Neural progenitor cell (in vitro differentiated cells): ENCODE measurements at regions not wholly inside any gene's neighbourhood (a gene's known extent, or its start where the extent isn't known, plus 50 kb on each side); places are given as distances from the start of the nearest gene placed in this dataset.

Experiments
- EZH2 ChIP-seq: fragments of 200-600 bp; sonication (generic); IDR thresholded peaks from 2 replicates; pipeline ENCODE4 v1.6.1; 2017; ENCODE audit warnings: antibody characterized with exemption, mild to moderate bottlenecking, moderate library complexity
- EZH2phosphoT487 ChIP-seq: fragments of 200-600 bp; sonication (generic); IDR thresholded peaks from 2 replicates; pipeline ENCODE4 v1.6.1; 2017; ENCODE audit warnings: antibody characterized with exemption
- TF ChIP-seq, protein P1 (sequence below): fragments of 200-600 bp; sonication (generic); IDR thresholded peaks from 2 replicates; pipeline ENCODE4 v1.5.1; 2017; ENCODE audit warnings: antibody characterized with exemption, mild to moderate bottlenecking

DNA sequence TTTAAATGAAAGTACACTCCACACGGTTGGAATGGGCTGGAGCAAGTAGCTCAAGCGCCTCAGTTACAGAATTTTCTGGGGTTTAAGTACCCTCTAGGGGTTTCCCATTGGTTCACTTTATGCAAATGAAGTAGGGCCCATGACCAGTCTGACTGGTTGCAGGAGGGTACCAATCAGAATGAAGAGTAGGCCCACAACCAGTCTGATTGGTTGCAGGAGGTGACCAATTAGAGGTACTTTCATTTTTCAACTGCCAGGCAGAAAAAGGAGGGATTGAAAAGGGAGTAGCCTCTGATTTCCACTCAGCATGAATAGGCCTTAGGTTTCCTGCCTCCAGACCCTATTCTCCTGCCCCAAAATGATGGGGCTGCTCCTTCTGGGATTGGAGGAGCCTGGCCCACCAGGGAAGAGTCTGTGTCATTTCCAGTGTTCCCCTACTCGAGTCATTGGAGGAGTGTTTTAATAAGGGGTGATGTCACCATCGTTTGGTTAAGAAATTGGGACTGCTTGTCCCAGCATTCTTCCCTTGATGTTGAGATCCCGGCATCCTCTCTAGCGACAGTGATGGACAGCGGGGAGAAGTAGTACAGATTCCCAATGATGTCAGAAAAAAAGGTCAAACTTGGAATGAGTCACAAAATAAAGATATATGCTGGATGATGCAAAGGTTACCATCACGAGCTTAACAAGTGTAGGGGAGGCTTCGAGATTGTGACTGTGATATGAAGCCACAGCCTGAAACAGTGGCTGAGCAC, 210.4 kb downstream of the SH3BP4 start:
- TF ChIP-seq, protein P1, sequence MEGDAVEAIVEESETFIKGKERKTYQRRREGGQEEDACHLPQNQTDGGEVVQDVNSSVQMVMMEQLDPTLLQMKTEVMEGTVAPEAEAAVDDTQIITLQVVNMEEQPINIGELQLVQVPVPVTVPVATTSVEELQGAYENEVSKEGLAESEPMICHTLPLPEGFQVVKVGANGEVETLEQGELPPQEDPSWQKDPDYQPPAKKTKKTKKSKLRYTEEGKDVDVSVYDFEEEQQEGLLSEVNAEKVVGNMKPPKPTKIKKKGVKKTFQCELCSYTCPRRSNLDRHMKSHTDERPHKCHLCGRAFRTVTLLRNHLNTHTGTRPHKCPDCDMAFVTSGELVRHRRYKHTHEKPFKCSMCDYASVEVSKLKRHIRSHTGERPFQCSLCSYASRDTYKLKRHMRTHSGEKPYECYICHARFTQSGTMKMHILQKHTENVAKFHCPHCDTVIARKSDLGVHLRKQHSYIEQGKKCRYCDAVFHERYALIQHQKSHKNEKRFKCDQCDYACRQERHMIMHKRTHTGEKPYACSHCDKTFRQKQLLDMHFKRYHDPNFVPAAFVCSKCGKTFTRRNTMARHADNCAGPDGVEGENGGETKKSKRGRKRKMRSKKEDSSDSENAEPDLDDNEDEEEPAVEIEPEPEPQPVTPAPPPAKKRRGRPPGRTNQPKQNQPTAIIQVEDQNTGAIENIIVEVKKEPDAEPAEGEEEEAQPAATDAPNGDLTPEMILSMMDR, result no peak
- TF ChIP-seq EZH2, result no peak
- no peak for TF ChIP-seq EZH2phosphoT487
